HG03108 (cell line): ENCODE measurements at regions not wholly inside any gene's neighbourhood (a gene's known extent, or its start where the extent isn't known, plus 50 kb on each side); places are given as distances from the start of the nearest gene placed in this dataset.

ENCODE experiments used
- ATAC-seq: cut with Tn5 transposase; IDR thresholded peaks from one replicate; pipeline ENCODE4 v1.9.1; 2021; ENCODE audit warnings: moderate library complexity; ENCODE audit not compliant: unreplicated experiment

DNA sequence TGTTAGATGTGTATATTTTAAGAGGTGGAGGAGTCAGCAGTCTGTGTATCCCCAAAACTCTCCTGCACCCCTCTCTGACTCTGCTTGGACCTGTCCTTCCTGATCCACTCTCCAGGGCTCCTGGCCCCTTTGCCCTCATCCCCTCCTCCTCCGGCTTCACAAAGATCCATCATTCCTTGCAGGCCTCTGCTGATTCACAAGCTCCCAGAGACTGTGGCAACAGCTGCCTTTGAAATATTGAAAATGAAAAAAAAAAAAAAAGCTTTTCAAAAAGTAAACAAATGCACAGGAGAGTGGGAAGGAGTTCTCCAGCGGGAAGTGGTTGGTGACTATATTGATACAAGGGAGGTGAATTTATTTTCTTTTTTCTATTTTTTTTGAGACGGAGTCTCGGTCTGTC, 330.2 kb upstream of the SULF2 start:
- no peak for ATAC-seq

DNA sequence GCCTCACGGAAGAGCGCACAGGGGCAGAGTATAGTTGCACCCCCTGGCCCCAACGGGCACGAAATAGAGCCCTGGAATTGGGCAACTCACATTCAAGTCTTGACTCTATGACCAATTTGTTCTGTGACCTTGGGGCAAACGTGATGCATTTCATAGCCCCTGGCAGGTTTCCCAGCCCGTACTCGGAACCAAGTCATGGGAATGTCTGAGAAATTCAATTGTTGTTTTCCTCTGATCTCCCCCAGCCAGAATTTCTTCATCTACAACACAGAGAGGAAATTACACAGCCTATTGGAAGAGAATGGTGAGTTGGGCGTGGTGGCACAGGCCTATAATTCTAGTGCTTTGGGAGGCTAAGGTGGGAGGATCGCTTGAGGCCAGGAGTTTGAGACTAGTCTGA, 322.3 kb upstream of the SULF2 start:
- no peak for ATAC-seq

DNA sequence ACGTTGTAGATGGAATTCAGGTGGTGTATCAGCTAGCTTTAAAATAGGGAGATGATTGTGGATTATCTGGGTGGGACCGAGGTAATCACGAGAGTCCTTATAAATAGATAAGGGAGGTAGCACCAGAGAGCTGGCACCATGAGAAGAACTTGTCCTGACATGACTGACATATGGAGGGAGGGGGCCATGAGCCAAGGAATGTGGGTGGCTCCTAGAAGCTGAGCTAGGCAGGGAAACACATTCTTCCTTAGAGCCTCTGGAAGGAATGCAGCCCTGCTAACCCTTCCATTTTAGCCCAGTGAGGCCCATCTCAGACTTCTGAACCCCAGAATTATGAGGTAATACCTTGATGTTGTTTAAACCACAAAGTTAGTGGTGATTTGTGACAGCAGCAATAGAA, 321.1 kb upstream of the SULF2 start:
- ATAC-seq, result no peak

DNA sequence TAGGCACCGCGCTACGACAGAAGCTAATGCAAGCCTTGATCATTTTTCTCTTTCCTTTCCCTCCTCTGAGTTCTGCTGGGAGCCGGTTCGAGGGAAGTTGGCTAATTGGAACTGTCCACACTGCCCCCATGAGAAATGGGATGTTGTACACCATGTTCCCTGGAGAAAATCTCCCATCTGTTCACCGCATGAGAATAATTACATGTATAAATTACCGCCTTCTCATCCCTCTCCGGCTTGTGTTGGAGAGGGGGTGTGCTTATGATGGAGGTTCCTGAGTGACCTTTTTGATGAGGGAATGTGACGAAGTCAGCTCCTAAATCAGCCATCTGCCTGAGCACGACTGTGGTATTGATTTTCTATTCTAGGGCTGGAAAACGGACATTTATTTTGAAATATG, 320.2 kb upstream of the SULF2 start:
- ATAC-seq, result no peak

DNA sequence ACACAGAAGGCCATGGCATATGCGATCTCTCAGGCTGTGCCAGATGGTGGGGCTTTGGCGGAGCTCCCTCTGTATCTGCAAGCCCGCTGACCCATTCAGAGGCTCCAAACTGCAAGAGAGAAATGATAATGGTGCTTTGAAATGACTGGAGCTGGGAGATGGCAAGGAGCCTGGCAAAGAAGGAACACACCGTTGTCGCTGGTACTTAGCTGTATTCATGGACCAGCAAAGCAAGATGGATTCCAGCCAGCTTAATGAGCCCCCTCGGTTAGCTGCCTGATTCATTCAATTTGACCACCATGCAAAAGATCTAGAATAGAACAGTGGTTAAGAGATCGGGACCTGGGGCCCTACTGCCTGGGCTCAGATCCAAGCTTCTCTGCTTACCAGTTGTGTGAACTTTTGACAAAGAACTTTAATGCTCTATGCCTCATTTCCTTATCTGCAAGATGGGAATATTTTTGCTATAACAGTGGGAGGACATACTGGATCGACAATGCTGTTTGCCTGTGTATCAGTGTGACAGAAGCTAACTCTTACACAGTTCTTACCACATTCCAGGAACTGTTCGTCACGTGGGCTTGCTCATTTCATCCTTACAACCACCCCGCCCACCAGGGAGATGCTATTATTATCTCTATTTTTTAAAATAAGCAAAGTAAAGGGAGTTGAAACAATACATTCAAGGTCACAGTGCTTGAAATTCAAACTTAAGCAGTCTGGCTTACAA, 317.8 kb upstream of the SULF2 start:
- no peak for ATAC-seq

DNA sequence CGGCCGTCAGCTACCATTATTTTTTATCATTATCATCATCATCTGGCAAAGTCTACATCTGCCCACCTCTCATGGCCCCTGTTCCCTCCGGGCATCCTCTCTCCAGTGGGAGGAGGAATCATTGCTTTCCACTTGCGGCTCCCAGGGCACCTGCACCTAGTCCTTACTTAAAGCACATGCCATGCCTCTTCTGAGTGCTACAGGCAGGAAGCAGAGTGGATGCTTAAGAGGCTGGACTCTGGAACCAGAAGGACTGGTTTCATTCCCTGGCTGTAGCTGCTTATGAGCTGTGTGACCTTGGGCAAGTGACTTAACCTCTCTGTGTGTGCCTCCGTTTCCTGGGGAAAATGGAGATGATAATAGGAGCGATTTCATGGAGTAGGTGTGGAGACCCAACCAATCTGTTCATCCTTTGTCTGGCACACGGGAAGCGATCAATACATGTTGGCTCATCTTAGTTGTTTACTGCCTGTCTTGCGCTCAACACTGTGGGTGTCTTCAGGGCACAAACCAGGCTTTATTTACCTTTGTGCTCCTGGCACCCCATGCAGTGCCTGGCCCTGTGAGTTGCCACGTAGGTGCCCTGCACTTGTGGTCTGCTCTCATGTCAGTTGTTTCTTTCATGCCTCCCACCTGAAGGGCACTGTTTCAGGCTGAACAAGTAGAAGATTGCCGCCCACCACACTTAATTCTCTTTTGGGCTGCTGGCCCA, 317.0 kb upstream of the SULF2 start:
- no peak for ATAC-seq

DNA sequence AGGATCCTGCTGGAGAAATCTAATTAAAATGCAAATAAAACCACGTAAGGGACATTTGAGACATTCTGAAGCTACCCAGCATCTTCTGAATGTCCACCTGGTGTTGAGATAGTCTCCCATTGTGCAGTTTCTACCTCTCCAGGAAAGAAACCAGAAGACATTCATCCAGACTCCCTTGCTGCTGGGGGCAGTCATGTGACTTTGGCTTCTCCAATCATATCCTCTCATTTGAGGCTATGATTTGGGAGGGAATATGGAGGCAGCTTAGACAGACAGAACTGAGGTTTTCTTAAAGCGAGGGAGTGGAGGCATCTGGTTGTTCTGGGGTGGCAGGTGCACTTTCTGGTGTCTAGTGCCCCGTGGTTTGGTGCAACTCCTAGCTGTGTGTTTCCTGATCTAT, 315.2 kb upstream of the SULF2 start:
- no peak for ATAC-seq

DNA sequence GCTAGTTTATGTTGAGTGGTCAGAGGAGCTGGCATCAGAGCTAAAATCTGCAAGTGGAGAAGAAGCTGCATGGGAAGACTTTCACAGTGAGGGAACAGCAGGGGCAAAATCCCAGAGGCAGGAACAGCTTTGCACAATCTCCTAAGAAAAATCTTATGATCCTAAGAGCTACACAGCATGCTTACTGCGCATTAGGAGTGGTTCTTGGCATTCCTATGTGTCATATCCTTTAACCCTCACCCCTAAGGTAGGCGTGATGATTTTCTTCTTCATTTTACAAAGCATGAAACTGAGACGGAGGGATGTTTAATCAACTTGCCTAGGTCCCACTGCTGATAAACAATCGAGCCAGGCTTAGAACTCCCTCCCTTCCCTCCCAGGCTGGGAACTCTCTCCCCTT, 313.6 kb upstream of the SULF2 start:
- no peak for ATAC-seq

DNA sequence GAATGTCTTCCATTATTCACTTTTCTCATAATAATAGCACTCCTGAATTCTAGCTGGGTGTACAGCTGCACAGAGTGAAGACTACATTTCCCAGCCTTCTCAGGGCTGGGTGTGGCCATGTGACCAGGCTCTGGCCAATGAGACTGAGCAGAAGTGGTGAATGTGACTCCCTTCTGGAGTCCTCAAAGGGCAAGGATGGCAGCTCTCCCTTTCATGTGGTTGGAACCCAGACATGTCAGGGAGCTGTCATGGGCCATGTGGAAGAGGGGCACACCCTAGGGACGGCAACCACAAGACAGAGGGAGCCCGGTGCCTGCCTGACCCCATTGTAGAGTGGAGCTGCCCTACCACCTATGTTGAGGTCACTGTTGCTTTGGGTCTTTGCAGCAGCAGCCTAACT, 312.8 kb upstream of the SULF2 start:
- ATAC-seq, result no peak

DNA sequence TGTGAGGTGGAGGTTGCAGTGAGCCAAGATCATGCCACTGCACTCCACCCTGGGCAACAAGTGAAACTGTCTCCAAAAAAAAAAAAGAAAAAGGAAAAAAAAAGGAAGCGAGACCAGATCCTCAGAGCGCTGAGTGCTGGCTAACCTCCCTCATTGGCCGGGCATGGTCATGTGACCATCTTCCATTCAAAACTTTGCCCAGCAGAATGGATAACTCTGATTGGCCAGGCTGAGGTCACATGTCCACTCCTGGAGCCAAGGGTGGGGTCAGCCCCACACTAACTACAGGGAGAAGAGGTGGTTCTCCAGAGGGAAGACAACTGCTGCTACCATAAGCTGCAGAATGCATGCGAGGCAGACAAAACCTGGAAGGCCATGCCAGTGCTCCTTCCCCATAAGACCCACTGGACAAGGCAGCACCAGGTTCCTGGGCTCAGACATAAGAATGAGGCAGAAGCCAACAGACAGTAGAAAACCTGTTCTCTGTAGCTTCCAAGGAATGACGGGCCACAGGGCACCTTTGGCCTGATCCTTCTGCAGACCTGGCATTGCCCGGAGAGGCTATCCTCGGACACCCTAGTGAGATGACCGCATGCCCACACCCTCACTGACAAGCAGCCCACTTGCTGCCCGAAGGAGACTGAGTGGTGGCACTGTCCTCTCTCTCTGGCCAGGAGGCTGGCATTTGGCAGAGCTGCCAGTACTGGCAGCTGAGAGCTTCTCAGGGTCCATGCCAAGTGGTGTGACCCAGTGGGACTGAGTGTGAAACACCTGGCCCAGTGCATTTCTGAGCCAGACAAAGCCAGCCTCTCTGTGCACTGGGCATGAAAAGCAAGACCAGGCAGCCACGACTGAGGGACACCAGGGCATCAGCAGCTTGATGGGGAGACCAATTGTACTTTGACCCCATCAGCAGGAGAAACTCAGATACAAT, 311.9 kb upstream of the SULF2 start:
- ATAC-seq, result no peak

DNA sequence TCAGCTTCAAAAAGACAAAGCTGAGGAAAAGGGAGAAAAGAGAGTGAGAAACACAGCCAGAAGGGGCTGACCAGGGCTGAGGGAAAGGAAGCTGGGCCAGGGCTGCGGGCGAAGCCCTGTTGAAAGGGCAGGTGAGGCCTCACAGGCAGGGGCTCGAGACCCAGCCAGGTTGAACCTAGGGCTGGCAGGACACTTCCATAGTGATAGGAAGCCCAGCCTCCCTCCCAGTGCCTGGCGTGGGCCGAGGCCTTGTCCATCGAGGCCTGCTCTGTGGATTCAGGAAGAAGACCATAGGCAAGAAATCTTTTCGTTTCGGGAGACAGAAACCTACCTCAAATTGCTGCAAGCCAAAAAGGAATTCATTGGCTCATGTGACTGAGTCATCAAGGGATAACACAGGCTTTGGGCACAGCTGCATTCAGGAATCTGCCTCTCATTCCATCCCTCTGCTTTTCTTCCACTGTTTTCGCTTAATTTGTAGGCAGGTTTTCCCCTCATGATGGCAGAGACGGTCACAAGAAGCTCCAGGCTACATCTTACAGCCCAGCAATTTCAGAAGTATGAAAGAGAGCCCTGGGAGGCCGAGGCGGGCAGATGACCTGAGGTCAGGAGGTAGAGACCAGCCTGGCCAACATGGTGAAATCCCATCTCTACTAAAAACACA, 311.1 kb upstream of the SULF2 start:
- no peak for ATAC-seq

DNA sequence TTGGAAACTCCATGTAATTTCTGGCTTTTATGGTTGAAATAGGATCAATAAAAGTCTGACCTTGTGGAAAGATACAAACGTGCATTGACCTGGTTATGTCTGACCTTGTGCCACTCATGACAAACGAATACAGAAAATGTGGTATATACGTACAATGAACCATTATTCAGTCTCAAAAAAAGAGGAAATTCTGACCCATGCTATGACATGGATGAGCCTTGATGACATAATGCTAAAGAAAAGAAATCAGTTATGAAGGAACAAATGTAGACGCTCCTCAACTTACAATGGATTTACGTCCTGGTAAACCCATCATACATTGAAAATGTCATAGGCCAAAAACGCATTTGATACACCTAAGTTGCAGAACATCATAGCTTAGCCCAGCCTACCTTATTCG, 309.7 kb upstream of the SULF2 start:
- ATAC-seq, result no peak

DNA sequence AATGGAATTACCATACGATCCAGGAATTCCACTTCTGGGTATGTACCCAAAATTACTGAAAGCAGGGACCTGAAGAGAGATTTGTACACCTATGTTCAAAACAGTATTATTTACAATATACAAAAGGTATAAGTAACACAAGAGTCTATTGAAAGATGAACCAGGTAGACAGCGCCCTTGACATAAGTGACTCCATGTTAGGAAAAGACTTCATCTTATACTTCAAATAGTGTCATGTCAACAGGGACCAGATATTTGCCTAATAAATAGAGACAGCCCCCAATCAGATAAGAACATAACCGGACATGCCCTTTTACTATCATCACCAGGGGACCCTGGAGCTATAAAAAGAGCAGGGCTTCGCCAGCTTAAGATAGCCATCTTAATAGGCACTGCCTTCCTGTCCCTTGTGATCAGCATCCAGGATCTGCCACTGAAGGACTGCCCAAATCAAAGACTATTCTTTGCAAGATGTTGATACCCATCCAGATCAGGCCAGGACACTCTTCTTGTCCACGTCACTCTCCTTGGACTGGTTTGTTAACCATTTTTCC, 309.0 kb upstream of the SULF2 start:
- ATAC-seq, result no peak

DNA sequence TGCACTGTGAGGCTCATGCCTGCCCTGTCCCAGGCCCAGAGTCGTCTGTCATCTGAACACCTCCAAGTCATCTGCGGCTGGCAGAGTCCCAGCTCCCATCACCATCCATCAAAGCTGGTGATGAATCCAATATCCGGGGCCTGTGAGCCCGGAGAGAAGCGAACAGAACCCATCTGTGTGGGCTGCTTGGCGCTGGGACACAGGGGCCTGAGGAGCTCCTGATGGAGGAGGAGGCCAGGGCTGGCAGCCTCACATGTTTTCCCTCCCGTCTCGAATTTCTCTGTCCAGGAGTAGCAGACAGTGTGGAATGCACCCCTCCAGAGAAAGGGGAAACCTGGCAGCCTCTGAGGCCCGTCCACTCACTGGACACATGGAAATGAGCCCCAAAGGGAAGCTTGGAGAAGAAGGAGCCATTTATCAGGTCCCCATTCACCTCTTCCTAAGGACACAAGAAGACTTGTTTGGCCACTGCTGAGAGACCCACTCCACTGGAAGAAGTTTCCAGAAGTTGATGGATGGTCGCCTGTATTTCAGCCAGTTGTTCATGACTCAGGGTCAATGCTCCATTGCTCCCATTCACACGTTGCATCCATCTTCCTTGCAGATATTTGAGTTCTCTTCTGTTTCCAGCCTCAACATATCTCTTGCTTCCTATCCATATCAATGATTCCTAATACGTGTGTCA, 307.5 kb upstream of the SULF2 start:
- no peak for ATAC-seq

DNA sequence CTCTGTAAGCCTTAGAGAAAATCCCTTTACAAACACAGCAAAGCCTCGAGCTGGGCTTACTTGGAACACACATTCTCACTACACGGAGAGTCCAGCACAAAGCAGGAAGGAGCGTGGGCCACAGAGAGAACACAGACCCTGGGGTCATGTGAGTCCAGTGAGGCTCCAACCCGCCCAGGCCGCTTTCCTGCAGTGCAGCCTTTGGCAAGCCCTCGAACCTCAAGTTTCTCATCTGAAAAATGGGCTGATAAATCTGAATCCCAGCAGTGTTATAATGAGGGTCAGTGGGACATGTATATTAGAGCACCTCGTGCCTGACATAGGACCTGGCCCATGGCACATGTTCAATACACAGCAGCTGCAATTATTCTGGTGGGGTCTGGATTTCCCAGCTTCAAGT, 305.5 kb upstream of the SULF2 start:
- ATAC-seq, result no peak

DNA sequence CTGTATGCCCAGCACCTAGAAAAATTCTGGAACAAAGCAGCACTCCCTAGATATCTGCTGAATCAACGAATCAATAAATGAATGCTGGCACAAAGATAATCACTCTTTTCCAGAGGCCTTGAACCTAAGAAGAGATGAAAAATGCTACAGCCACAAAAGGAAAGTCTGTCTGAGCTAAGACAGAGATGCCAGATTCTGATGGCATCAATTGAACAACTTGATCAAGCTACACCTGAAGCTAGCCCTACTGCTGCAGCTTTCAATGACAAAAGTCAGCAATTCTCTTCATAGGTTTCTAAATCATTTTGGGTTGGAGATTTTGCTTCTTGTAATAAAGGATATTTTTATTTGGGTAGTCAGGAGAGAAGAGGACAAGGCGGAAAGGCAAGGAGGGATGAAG, 305.0 kb upstream of the SULF2 start:
- ATAC-seq, result no peak

DNA sequence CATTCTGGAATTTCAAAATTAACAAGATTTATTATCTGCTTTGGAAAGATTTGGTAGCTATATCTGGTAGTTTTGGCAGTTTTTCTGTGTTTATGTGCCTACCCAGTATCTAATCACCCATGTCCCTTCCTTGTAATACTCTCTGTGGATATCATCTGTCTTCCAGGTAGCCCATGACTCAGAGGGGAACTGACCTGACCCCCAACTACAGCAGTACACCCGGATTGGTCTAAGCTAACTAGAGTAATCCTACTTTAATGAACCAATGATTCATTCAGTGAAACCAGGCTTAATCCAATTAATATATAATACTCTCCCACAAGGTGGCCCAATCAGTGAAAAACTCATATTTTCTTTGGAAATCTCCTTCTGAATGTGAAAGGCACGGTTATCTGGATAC, 295.3 kb upstream of the SULF2 start:
- no peak for ATAC-seq

DNA sequence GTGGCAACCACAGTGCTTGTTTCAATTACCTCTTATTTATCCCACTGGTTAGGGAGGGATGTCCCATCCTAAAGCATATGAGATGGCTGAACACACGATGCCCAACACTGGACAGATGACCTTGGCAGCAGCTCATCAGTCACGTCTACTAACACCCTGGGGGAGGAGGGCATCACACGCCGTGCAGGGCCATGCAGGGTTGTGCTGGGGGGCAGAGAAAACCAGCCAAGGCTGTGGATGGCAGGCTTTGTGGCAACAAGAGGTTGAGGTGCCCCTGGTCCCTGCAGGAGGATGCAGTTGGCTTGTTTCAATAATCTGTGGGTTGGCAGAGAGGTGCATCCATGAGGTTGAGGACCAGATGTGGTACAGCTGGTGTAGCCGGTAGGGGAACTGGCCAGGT, 293.7 kb upstream of the SULF2 start:
- no peak for ATAC-seq

DNA sequence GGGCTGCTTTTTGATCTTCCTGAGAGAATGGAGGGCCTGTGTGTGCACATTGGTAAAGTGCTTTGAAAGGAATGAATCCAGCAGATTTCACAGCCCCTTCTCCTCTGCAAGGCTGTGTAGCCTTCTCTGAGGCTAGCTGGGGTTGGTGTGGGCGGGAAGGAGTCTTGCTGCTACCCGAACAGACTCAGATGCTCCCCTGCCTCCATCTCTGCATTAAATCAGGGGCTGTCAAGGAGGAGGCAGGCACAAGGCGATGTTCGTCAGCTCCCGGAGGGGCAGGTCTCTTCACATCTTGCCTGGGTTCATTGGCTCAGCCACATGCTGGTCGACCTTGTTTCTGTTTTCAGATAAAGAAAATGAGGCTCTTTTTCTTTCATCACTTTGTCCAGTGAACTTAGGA, 291.5 kb upstream of the SULF2 start:
- no peak for ATAC-seq

DNA sequence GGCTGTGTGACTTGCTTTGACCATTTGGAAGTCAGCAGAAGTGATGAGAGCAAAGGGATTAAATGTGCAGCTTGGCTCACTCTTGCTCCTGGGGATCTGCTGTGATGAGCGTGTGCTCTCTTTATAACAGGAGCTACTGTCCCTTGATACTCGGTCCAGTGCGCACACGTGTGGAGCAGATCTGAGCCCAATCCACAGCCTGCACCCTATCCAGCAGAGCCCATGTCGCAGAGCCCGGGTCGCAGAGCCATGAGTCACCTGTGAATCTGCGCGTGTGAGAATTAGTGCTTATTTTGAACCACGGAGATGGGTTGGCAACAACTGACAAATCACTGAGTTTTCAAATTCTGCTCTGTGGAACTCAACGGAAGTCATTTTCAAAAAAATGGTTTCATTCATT, 291.0 kb upstream of the SULF2 start:
- no peak for ATAC-seq
